H9 (cell line): ENCODE measurements at regions not wholly inside any gene's neighbourhood (a gene's known extent, or its start where the extent isn't known, plus 50 kb on each side); places are given as distances from the start of the nearest gene placed in this dataset.
"Not testable (repeated sequence)": the region's sequence is repeated elsewhere in the genome, so short reads cannot be mapped to it uniquely, and the experiment has no call there.

ENCODE experiments used
- DNase-seq: peaks from one replicate; pipeline ENCODE4 v3.0.0-alpha.2; 2017
- H2AFZ ChIP-seq: one replicate; pipeline ENCODE4 v1.6.1; 2013; ENCODE audit warnings: mild to moderate bottlenecking, low read length, control low read depth, moderate library complexity
- H2AK5ac ChIP-seq: 2 replicates; pipeline ENCODE4 v1.6.1; 2013; ENCODE audit warnings: low read length, control low read depth, mixed read lengths; ENCODE audit not compliant: insufficient read length
- H2BK120ac ChIP-seq: one replicate; pipeline ENCODE4 v1.6.1; 2013; ENCODE audit warnings: low read depth, mild to moderate bottlenecking, low read length, control low read depth, inconsistent platforms; ENCODE audit not compliant: poor library complexity, severe bottlenecking
- H2BK12ac ChIP-seq: 2 replicates; pipeline ENCODE4 v1.6.1; 2013; ENCODE audit warnings: low read length, control low read depth, mixed read lengths, low read depth; ENCODE audit not compliant: insufficient read length
- H2BK15ac ChIP-seq: 2 replicates; pipeline ENCODE4 v1.6.1; 2013; ENCODE audit warnings: low read depth, low read length, control low read depth
- H2BK20ac ChIP-seq: one replicate; pipeline ENCODE4 v1.6.1; 2013; ENCODE audit warnings: low read depth, mild to moderate bottlenecking, low read length, control low read depth, inconsistent platforms; ENCODE audit not compliant: poor library complexity, severe bottlenecking
- H2BK5ac ChIP-seq: 2 replicates; pipeline ENCODE4 v1.6.1; 2013; ENCODE audit warnings: low read length, control low read depth, mixed read lengths; ENCODE audit not compliant: insufficient read length
- H3K14ac ChIP-seq: 2 replicates; pipeline ENCODE4 v1.6.1; 2013; ENCODE audit warnings: low read length, control low read depth; ENCODE audit not compliant: insufficient read depth
- H3K18ac ChIP-seq: 2 replicates; pipeline ENCODE4 v1.6.1; 2013; ENCODE audit warnings: low read depth, mild to moderate bottlenecking, mixed read lengths, low read length, control low read depth; ENCODE audit not compliant: insufficient read length
- H3K23ac ChIP-seq: 2 replicates; pipeline ENCODE4 v1.6.1; 2013; ENCODE audit warnings: low read length, control low read depth, mixed read lengths, low read depth; ENCODE audit not compliant: insufficient read length
- H3K23me2 ChIP-seq: 2 replicates; pipeline ENCODE4 v1.6.1; 2013; ENCODE audit warnings: low read depth, mild to moderate bottlenecking, mixed read lengths, low read length, control low read depth; ENCODE audit not compliant: insufficient read length, poor library complexity, severe bottlenecking
- H3K27ac ChIP-seq: 2 replicates; pipeline ENCODE4 v1.5.1; 2013; ENCODE audit warnings: low read length, control low read depth, mixed read lengths, low read depth; ENCODE audit not compliant: insufficient read length
- H3K27me3 ChIP-seq: 2 replicates; pipeline ENCODE4 v1.6.1; 2013; ENCODE audit warnings: low read length, control low read depth, inconsistent platforms; ENCODE audit not compliant: insufficient read depth
- H3K4ac ChIP-seq: 2 replicates; pipeline ENCODE4 v1.6.1; 2013; ENCODE audit warnings: low read depth, mild to moderate bottlenecking, control low read depth, inconsistent platforms, low read length, moderate library complexity
- H3K4me1 ChIP-seq: 2 replicates; pipeline ENCODE4 v1.6.1; 2013; ENCODE audit warnings: low read length, control low read depth, inconsistent platforms; ENCODE audit not compliant: insufficient read depth
- H3K4me2 ChIP-seq: 2 replicates; pipeline ENCODE4 v1.6.1; 2013; ENCODE audit warnings: low read length, control low read depth, mixed read lengths; ENCODE audit not compliant: insufficient read length, insufficient read depth
- H3K56ac ChIP-seq: 2 replicates; pipeline ENCODE4 v1.6.1; 2013; ENCODE audit warnings: low read depth, mild to moderate bottlenecking, mixed read lengths, low read length, control low read depth; ENCODE audit not compliant: insufficient read length
- H3K79me1 ChIP-seq: 2 replicates; pipeline ENCODE4 v1.6.1; 2013; ENCODE audit warnings: low read depth, mild to moderate bottlenecking, moderate library complexity, low read length, control low read depth, inconsistent platforms; ENCODE audit not compliant: insufficient read depth, poor library complexity, severe bottlenecking
- H3K79me2 ChIP-seq: 2 replicates; pipeline ENCODE4 v1.6.1; 2013; ENCODE audit warnings: low read length, control low read depth, inconsistent platforms; ENCODE audit not compliant: insufficient read depth
- H3K9ac ChIP-seq: 2 replicates; pipeline ENCODE4 v1.6.1; 2013; ENCODE audit warnings: low read length, control low read depth, mixed read lengths; ENCODE audit not compliant: insufficient read length; ENCODE audit errors: extremely low read depth
- H3K9me3 ChIP-seq: one replicate; pipeline ENCODE4 v1.6.1; 2013; ENCODE audit warnings: low read depth, low read length, inconsistent platforms; ENCODE audit not compliant: control insufficient read depth
- H3T11ph ChIP-seq: one replicate; pipeline ENCODE4 v1.6.1; 2013; ENCODE audit warnings: mild to moderate bottlenecking, low read length, control low read depth, inconsistent platforms
- H4K20me1 ChIP-seq: one replicate; pipeline ENCODE4 v1.6.1; 2013; ENCODE audit not compliant: control insufficient read depth, insufficient read length, insufficient read depth
- H4K5ac ChIP-seq: 2 replicates; pipeline ENCODE4 v1.6.1; 2013; ENCODE audit warnings: low read depth, mild to moderate bottlenecking, mixed read lengths, low read length, control low read depth; ENCODE audit not compliant: insufficient read length
- H4K8ac ChIP-seq: replicated peaks from 2 replicates; pipeline ENCODE4 v1.6.1; 2013; ENCODE audit warnings: low read length, control low read depth, mixed read lengths, low read depth; ENCODE audit not compliant: insufficient read length
- H4K91ac ChIP-seq: 2 replicates; pipeline ENCODE4 v1.6.1; 2013; ENCODE audit warnings: low read depth, mild to moderate bottlenecking, moderate library complexity, mixed read lengths, low read length, control low read depth; ENCODE audit not compliant: insufficient read length
- H3K27ac Mint-ChIP-seq, 3 experiments: 2 replicates in 2 of 3; 3 replicates in 1 of 3; pipeline ENCODE4 v1.8.0; 2020 to 2021; ENCODE audit warnings: mixed read lengths in 3 of 3, mild to moderate bottlenecking in 1 of 3, moderate library complexity in 1 of 3
- H3K27me3 Mint-ChIP-seq: 2 replicates; pipeline ENCODE4 v1.8.0; 2021; ENCODE audit warnings: low read depth, mild to moderate bottlenecking, moderate library complexity, mixed read lengths
- H3K36me3 Mint-ChIP-seq, 3 experiments: 2 replicates in 2 of 3; 3 replicates in 1 of 3; pipeline ENCODE4 v1.8.0; 2020 to 2021; ENCODE audit warnings: low read depth in 3 of 3, mixed read lengths in 3 of 3; ENCODE audit not compliant: insufficient read depth in 1 of 3
- H3K4me1 Mint-ChIP-seq, 2 experiments: 2 replicates each; pipeline ENCODE4 v1.8.0; 2020; ENCODE audit warnings: mixed read lengths in 2 of 2
- H3K4me3 Mint-ChIP-seq, 2 experiments: 2 replicates in 1 of 2; 3 replicates in 1 of 2; pipeline ENCODE4 v1.8.0; 2020 to 2021; ENCODE audit warnings: mild to moderate bottlenecking in 2 of 2, mixed read lengths in 2 of 2, moderate library complexity in 1 of 2
- H3K9me3 Mint-ChIP-seq, 2 experiments: 2 replicates in 1 of 2; 3 replicates in 1 of 2; pipeline ENCODE4 v1.8.0; 2020; ENCODE audit warnings: mild to moderate bottlenecking in 2 of 2, mixed read lengths in 2 of 2, moderate library complexity in 1 of 2
- CTCF ChIP-seq: fragments of 200-600 bp; sonication (generic); conservative IDR thresholded peaks from 3 replicates; pipeline ENCODE4 v1.8.0; 2021; ENCODE audit warnings: antibody characterized with exemption, mild to moderate bottlenecking
- whole genome bisulfite sequencing: extraction: QIAGEN DNeasy Blood & Tissue Kit; methylation state at CpG from one replicate; pipeline ENCODE4 v1.1.7; 2013; ENCODE audit warnings: missing lambda C conversion rate, low lambda C conversion rate, mixed read lengths; ENCODE audit not compliant: insufficient read length; ENCODE audit errors: extremely low coverage; 5-methylcytosine and 5-hydroxymethylcytosine counted together

GRCh38 chr6:75012018-75012417 lies 193.8 kb downstream of the COL12A1 start:
- Histone ChIP-seq H3K4me2 (no peak overlapping the region), H2AK5ac (no peak overlapping the region), H4K20me1 (no peaks in the 10 kb centered on the region), H3K18ac (no peak overlapping the region), H3K23me2 (no peaks in the 10 kb centered on the region), H3K56ac (no peak overlapping the region), H3K79me1 (no peaks in the 10 kb centered on the region), H3K9me3 (no peaks in the 10 kb centered on the region), H3K79me2 (no peaks in the 10 kb centered on the region), H2BK120ac (no peak overlapping the region), H2BK5ac (no peak overlapping the region), H3K27me3 (no peaks in the 10 kb centered on the region), H4K8ac (no peak overlapping the region), H3K27ac (no peak overlapping the region), H4K5ac (no peak overlapping the region), H2BK12ac (no peak overlapping the region), H2AFZ (no peak overlapping the region), H3K4me1 (no peaks in the 10 kb centered on the region), H3K9ac (no peak overlapping the region), H2BK15ac (no peak overlapping the region), H4K91ac (no peak overlapping the region), H2BK20ac (no peak overlapping the region), H3T11ph (no peak overlapping the region), H3K14ac (no peak overlapping the region), H3K23ac (no peak overlapping the region), H3K4ac (no peak overlapping the region)
- no peaks in the 10 kb centered on the region; a peak in 1 of 7 replicates for H3K36me3 Mint-ChIP-seq
- no peak for DNase-seq
- no peak overlapping the region for H3K27ac Mint-ChIP-seq
- H3K9me3 Mint-ChIP-seq: peaks cover 0 to 5% of the 10 kb centered on the region in 2 experiments; a peak in 3 of 5 replicates
- peaks cover 4% of the 10 kb centered on the region for H3K27me3 Mint-ChIP-seq
- no peaks in the 10 kb centered on the region for H3K4me1 Mint-ChIP-seq
- H3K4me3 Mint-ChIP-seq: no peak overlapping the region
- no CpG with 5 or more reads among the region's 2 CpGs for WGBS
- TF ChIP-seq CTCF: no peak

- not testable (repeated sequence) for H3K23me2 ChIP-seq, H3K4me1 ChIP-seq, DNase-seq, H4K8ac ChIP-seq, H2AK5ac ChIP-seq, H4K5ac ChIP-seq, H2BK20ac ChIP-seq, H3K4me3 Mint-ChIP-seq, H3K4me1 Mint-ChIP-seq, H4K91ac ChIP-seq, H2BK12ac ChIP-seq, H2BK5ac ChIP-seq, H3K27ac ChIP-seq, H3K79me2 ChIP-seq, H3K18ac ChIP-seq, H3K4ac ChIP-seq, H3K14ac ChIP-seq, H3K4me2 ChIP-seq, H2BK120ac ChIP-seq, H3K9ac ChIP-seq, H4K20me1 ChIP-seq, H3T11ph ChIP-seq, H2AFZ ChIP-seq, H3K56ac ChIP-seq, H3K9me3 ChIP-seq, H3K79me1 ChIP-seq, H3K23ac ChIP-seq, H2BK15ac ChIP-seq, H3K27me3 ChIP-seq, H3K27me3 Mint-ChIP-seq, H3K27ac Mint-ChIP-seq
- H3K36me3 Mint-ChIP-seq: peaks cover 8 to 19% (median 8%) of the 10 kb centered on the region in 3 experiments; a peak in 6 of 7 replicates
- peaks cover 25 to 30% of the 10 kb centered on the region in 2 experiments for H3K9me3 Mint-ChIP-seq
- WGBS: no CpG with 5 or more reads among the region's 8 CpGs
These were observed 201.9 kb downstream of the COL12A1 start for GRCh38 chr6:75003984-75004383.
